NCI-H82 (cell line): ENCODE measurements at regions not wholly inside any gene's neighbourhood (a gene's known extent, or its start where the extent isn't known, plus 50 kb on each side); places are given as distances from the start of the nearest gene placed in this dataset.
"Not testable (repeated sequence)": the region's sequence is repeated elsewhere in the genome, so short reads cannot be mapped to it uniquely, and the experiment has no call there.

Experiments used
- DNase-seq: peaks from one replicate; lab custom pipeline; 2025; lab: John Stamatoyannopoulos, UW

GRCh38 chr9:96131825-96132224 is 170.2 kb downstream of the HSD17B3 start:
- no peak for DNase-seq

DNA sequence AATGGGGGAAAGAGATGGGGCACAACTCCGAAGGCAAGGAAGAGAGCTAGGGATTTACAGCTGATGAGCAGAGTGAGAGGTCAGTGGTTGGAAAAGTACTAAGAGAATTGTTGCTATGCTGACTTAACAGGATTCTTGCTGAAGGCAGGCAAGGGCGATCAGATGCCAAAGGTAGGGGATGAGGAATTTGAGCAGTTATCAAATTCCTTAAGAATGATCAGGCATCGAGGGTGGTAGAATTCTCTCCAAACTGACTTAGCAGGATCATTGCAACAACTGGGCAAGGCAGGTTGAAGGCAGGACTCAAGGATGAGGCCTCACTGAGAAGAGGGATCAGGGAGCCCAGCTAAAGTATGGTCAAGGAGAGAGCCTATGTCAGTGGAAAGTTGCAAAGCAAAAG is 171.0 kb downstream of the HSD17B3 start:
- DNase-seq, result no peak

GRCh38 chr9:96129747-96130146 is 172.2 kb downstream of the HSD17B3 start:
- no peak for DNase-seq

DNA sequence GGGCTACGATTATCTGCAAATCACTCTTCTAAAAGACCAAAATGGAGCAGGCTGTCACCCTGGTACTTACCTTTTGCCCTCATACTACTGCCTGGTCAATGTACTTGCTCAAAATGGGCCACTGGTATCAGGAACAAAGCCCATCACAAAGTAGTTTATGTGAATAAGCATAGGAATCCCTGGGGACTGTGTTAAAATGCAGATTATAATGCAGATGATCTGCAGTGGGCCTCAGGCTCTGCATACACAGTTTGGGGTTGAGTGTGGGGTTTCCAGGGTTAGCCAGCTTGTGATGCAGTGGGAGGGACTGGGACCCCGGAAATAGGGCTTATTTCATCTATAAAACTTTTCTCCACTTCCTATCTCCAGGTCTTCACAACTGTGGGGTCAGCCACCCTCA is 173.1 kb downstream of the HSD17B3 start:
- DNase-seq, result no peak

GRCh38 chr9:96126321-96126881 is 175.6 kb downstream of the HSD17B3 start:
- DNase-seq, result no peak

DNA sequence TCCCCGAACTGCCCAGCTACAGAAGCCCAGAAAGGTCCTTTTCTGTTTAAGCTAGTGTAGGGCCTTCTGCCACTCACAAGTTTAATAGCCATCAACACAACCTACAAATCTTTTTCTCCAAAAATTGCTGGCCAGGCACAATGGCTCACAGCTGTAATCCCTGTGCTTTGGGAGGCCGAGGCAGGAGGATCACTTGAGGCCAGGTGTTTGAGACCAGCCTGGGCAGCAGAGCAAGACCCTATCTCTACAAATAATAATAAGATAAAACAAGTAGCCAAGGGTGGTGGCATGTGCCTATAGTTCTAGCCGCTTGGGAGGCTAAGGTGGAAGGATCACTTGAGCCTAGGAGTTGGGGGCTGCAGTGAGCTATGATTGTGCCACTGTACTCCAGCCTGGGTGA is 176.4 kb downstream of the HSD17B3 start:
- no peak for DNase-seq

GRCh38 chr9:96122751-96123150 is 179.2 kb downstream of the HSD17B3 start:
- no peak for DNase-seq

DNA sequence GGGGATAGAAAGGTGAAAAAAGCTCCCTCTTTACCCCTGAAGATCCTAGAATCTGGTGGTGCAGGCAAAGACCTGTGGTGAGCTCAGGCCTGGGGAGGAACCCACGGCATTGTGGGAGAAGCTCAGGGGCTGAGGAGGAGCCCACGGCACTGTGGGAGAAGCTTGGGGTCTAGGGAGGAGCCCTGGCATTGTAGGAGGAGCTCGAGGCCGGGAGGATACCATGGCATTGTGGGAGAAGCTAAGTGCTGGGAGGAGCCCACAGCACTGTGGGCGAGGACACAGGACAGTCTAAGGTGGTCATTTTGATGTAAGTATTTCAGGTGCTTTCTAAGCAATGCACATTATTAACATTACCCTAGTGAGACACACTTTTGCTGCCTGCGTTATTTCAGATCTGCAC is 179.7 kb downstream of the HSD17B3 start:
- no peak for DNase-seq

GRCh38 chr9:96121136-96121535 is 180.8 kb downstream of the HSD17B3 start:
- no peak for DNase-seq

- DNase-seq, result no peak
These were observed 184.4 kb downstream of the HSD17B3 start for GRCh38 chr9:96117398-96118080.

GRCh38 chr9:96116275-96117064 is 185.5 kb downstream of the HSD17B3 start:
- DNase-seq, result no peak

DNA sequence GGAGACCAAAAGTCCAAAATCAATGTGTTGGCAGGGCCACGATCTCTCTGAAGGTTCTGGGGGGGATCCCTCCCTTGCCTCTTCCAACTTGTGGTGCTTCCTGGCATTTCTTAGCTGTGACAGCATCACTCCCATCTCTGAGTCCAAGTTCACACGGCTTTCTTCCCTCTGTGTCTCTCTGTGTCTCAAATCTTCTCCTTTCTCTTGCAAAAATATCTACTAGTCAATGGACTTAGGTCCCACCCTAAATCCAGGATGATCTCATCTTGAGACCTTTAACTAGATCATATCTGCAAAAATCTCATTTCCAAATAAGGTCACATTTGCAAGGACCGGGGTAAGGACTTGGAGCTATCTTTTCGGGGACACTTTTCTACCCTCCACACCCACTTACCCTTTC is 186.1 kb downstream of the HSD17B3 start:
- no peak for DNase-seq

- no peak for DNase-seq
These were observed 188.9 kb downstream of the HSD17B3 start for GRCh38 chr9:96113032-96113431.

DNA sequence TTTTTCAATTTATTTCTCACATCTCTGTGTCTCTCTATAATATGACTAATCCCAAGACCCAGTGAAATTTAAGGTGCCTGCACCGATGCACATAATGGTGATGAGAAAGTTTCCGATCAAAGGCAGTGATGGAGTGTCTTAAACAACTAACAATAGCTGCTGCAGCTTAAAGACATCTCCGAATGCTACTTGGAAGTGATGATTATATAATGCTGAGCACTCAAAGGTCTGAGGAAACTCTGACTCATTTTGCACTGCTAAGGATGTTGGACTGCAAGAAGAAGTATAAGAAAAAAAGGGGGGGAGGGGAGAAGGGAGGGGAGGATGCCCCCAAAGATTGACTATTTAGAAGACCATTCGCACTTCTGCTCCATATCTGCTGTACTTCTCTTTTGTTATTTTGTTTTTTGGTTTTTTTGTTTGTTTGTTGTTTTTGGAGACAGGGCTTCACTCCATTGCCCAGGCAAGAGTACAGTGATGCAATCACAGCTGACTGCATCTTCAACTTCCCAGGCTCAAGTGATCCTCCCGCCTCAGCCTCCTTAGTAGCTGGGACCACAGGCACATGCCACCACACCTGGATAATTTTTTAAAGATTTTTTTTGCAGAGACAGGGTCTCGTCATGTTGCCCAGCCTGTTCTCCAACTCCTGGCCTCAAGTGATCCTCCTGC is 192.2 kb downstream of the HSD17B3 start:
- no peak for DNase-seq

- DNase-seq, result no peak
These were observed 193.1 kb downstream of the HSD17B3 start for GRCh38 chr9:96108691-96109380.

DNA sequence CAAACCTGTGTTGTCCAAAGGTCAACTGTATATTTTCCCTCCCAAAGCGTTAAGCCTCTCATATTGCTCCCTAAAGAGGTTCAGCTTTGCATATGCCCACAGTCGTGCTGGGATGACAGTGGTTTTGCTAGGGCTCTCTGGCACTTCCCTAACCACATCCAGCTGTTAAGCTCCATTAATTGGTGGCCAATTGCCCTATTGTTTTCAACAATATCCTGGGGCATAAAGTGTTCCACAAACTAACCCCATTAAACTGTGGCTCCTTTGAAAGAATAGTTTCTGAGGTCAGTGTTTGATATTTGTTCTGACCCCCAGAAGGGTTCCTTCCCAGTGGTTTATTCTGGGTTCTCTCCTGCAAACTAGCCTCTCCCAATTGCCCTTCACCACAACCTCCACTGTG is 194.5 kb downstream of the HSD17B3 start:
- no peak for DNase-seq

- DNase-seq, result no peak
These were observed 201.3 kb downstream of the HSD17B3 start for GRCh38 chr9:96100385-96101300.

DNA sequence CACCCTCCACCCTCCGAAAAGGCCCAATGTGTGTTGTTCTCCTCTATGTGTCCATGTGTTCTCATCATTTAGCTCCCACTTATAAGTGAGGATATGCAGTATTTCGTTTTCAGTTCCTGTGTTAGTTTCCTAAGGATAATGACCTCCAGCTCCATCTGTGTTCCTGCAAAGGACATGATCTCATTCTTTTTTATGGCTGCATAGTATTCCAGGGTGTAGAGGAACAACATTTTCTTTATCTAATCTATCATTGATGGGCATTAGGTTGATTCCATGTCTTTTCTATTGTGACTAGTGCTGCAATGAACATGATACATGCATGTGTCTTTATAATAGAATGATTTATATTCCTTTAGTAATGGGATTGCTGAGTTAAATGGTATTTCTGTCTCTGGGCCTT is 211.3 kb downstream of the HSD17B3 start:
- DNase-seq, result not testable (repeated sequence)

- no peak for DNase-seq
These were observed 212.4 kb downstream of the HSD17B3 start for GRCh38 chr9:96089452-96090085.

- no peak for DNase-seq
These were observed 213.0 kb downstream of the ERCC6L2 start for GRCh38 chr9:96088510-96088909.
